HCT116 (cell line): ENCODE measurements at regions not wholly inside any gene's neighbourhood (a gene's known extent, or its start where the extent isn't known, plus 50 kb on each side); places are given as distances from the start of the nearest gene placed in this dataset.

Experiments used
- ATAC-seq: fragments of 200-7000 bp; cut with Tn5 transposase; 2 replicates; pipeline ENCODE4 v1.9.1; 2020; ENCODE audit warnings: mild to moderate bottlenecking, moderate library complexity
- BruUV-seq: library from RNA; stranded (reverse); fragments of 400-500 nt; replicated peaks from 2 replicates; lab custom pipeline; 2021; lab: Mats Ljungman, UMichigan
- CTCF ChIA-PET: fragments of 300-600 bp; sonication (Branson Sonifier 250); formaldehyde crosslinking; loops from one replicate; lab custom pipeline; 2021; ENCODE audit warnings: antibody characterized with exemption; lab: Charles Lee
- POLR2A ChIA-PET: fragments of 300-600, 350-600 bp; sonication (Branson Sonifier 250); formaldehyde crosslinking; loops from one replicate; lab custom pipeline; 2021; ENCODE audit warnings: antibody characterized with exemption; lab: Charles Lee
- RAD21 ChIA-PET, 2 experiments: fragments of 300-600 bp; sonication (Branson Sonifier 250); formaldehyde crosslinking; loops; one replicate each; lab custom pipeline; 2023; ENCODE audit warnings: low total read pairs in 2 of 2; ENCODE audit not compliant: uncharacterized antibody in 2 of 2, unreplicated experiment in 2 of 2, low non-redundant PET in 1 of 2; lab: Charles Lee
- DNase-seq: peaks from one replicate; pipeline ENCODE4 v3.0.0-alpha.2; 2010; ENCODE audit warnings: low read depth, low spot score
- H2AFZ ChIP-seq: fragments of 200-600 bp; shearing (Covaris generic), sonication (generic); 2 replicates; pipeline ENCODE4 v1.6.1; 2017; ENCODE audit warnings: low read depth, mixed run types, mixed read lengths, antibody characterized with exemption, low read length; ENCODE audit not compliant: poor library complexity, severe bottlenecking
- H3K27ac ChIP-seq: 2 replicates; pipeline ENCODE4 v1.5.1; 2012; ENCODE audit warnings: low read depth, low read length
- H3K27me3 ChIP-seq: fragments of 200-600 bp; sonication (generic); 2 replicates; pipeline ENCODE4 v1.6.1; 2016; ENCODE audit warnings: mixed run types, low read length, mixed read lengths; ENCODE audit not compliant: insufficient read depth
- H3K36me3 ChIP-seq, 2 experiments: fragments of 200-500 bp in 1 of 2; fragments of 200-600 bp in 1 of 2; sonication (Bioruptor generic) in 1 of 2; sonication (generic) in 1 of 2; 2 replicates each; pipeline versions ENCODE4 v1.5.1 to v1.6.1; 2014 to 2016; ENCODE audit warnings: low read length in 2 of 2, inconsistent platforms in 1 of 2, mixed read lengths in 1 of 2, mixed run types in 1 of 2; ENCODE audit not compliant: insufficient read depth in 2 of 2, control insufficient read depth in 1 of 2
- H3K4me1 ChIP-seq, 2 experiments: fragments of 200-600 bp in 1 of 2; sonication (generic) in 1 of 2; 2 replicates each; pipeline versions ENCODE4 v1.5.1 to v1.6.1; 2012 to 2017; ENCODE audit warnings: low read length in 2 of 2, inconsistent platforms in 1 of 2, mild to moderate bottlenecking in 1 of 2, mixed read lengths in 1 of 2, mixed run types in 1 of 2, moderate library complexity in 1 of 2; ENCODE audit not compliant: insufficient read depth in 2 of 2, control insufficient read depth in 1 of 2
- H3K4me2 ChIP-seq: fragments of 200-600 bp; sonication (generic); 2 replicates; pipeline ENCODE4 v1.6.1; 2017; ENCODE audit warnings: mixed run types, low read length, mixed read lengths
- H3K4me3 ChIP-seq, 2 experiments: fragments of 200-600 bp in 1 of 2; sonication (generic) in 1 of 2; replicated peaks in 1 of 2; 2 replicates each; pipeline ENCODE4 v1.5.1; 2011 to 2016; ENCODE audit warnings: low read length in 2 of 2, control low read depth in 1 of 2, low read depth in 1 of 2, mild to moderate bottlenecking in 1 of 2, mixed read lengths in 1 of 2, mixed run types in 1 of 2
- H3K79me2 ChIP-seq: fragments of 200-600 bp; sonication (generic); 2 replicates; pipeline ENCODE4 v1.6.1; 2017; ENCODE audit warnings: mild to moderate bottlenecking, mixed run types, low read length, moderate library complexity, mixed read lengths; ENCODE audit not compliant: insufficient read depth
- H3K9ac ChIP-seq: fragments of 200-600 bp; sonication (generic); 2 replicates; pipeline ENCODE4 v1.6.1; 2016; ENCODE audit warnings: low read length, mixed read lengths
- H3K9me2 ChIP-seq: fragments of 200-600 bp; sonication (generic), shearing (Covaris generic); 2 replicates; pipeline ENCODE4 v1.6.1; 2017; ENCODE audit warnings: mixed run types, mild to moderate bottlenecking, moderate library complexity; ENCODE audit not compliant: insufficient read depth
- H3K9me3 ChIP-seq, 2 experiments: fragments of 200-500 bp in 1 of 2; fragments of 200-600 bp in 1 of 2; sonication (Bioruptor generic) in 1 of 2; sonication (generic) in 1 of 2; 2 replicates each; pipeline ENCODE4 v1.6.1; 2014 to 2017; ENCODE audit warnings: low read length in 2 of 2, mixed read lengths in 2 of 2, inconsistent platforms in 1 of 2, low read depth in 1 of 2, mild to moderate bottlenecking in 1 of 2, mixed run types in 1 of 2, moderate library complexity in 1 of 2; ENCODE audit not compliant: control insufficient read depth in 1 of 2, insufficient read depth in 1 of 2
- H4K20me1 ChIP-seq: fragments of 200-600 bp; sonication (generic), shearing (Covaris generic); 2 replicates; pipeline ENCODE4 v1.6.1; 2017; ENCODE audit warnings: mixed run types, mild to moderate bottlenecking, moderate library complexity; ENCODE audit not compliant: insufficient read depth
- ATF3 ChIP-seq: IDR thresholded peaks from 2 replicates; pipeline ENCODE4 v1.6.1; 2012
- CBX3 ChIP-seq: IDR thresholded peaks from 2 replicates; pipeline ENCODE4 v1.6.1; 2012; ENCODE audit warnings: low read depth
- CEBPB ChIP-seq: IDR thresholded peaks from 2 replicates; pipeline ENCODE4 v1.6.1; 2012; ENCODE audit warnings: low read depth
- CTCF ChIP-seq, 3 experiments: fragments of 200-600 bp in 1 of 3; sonication (generic) in 1 of 3; IDR thresholded peaks in 2 of 3; conservative IDR thresholded peaks in 1 of 3; 2 replicates each; pipeline ENCODE4 v1.5.1; 2012 to 2017; ENCODE audit warnings: low read depth in 2 of 3, low read length in 2 of 3, antibody characterized with exemption in 1 of 3, borderline replicate concordance in 1 of 3, control low read depth in 1 of 3, mild to moderate bottlenecking in 1 of 3, mixed read lengths in 1 of 3, mixed run types in 1 of 3, moderate library complexity in 1 of 3; ENCODE audit not compliant: insufficient read depth in 1 of 3
- EZH2phosphoT487 ChIP-seq: fragments of 200-600 bp; IDR thresholded peaks from 2 replicates; pipeline ENCODE4 v1.6.1; 2018; ENCODE audit warnings: antibody characterized with exemption, borderline replicate concordance
- FOSL1 ChIP-seq: IDR thresholded peaks from 2 replicates; pipeline ENCODE4 v1.6.1; 2012; ENCODE audit warnings: low read depth
- POLR2A ChIP-seq: IDR thresholded peaks from 2 replicates; pipeline ENCODE4 v1.7.0; 2011; ENCODE audit warnings: borderline replicate concordance; ENCODE audit not compliant: insufficient read depth, insufficient read length; ENCODE audit errors: extremely low read depth
- POLR2AphosphoS5 ChIP-seq: IDR thresholded peaks from 2 replicates; pipeline ENCODE4 v1.6.1; 2011; ENCODE audit warnings: mild to moderate bottlenecking, low read depth, low read length, moderate library complexity
- RAD21 ChIP-seq: IDR thresholded peaks from 2 replicates; pipeline ENCODE4 v1.6.1; 2012; ENCODE audit warnings: low read depth, mild to moderate bottlenecking
- TCF7L2 ChIP-seq: IDR thresholded peaks from 2 replicates; pipeline ENCODE4 v1.7.0; 2011; ENCODE audit warnings: borderline replicate concordance, inconsistent platforms; ENCODE audit not compliant: insufficient read depth, insufficient read length; ENCODE audit errors: extremely low read depth
- YY1 ChIP-seq: IDR thresholded peaks from 2 replicates; pipeline ENCODE4 v1.6.1; 2011; ENCODE audit warnings: low read length, low read depth, moderate library complexity, mild to moderate bottlenecking; ENCODE audit not compliant: insufficient replicate concordance; ENCODE audit errors: extremely low read depth
- ZBTB33 ChIP-seq: IDR thresholded peaks from 2 replicates; pipeline ENCODE4 v1.6.1; 2011; ENCODE audit warnings: mild to moderate bottlenecking, low read length, moderate library complexity; ENCODE audit not compliant: insufficient replicate concordance; ENCODE audit errors: extremely low read depth
- ZFX ChIP-seq: fragments of 450-650 bp; IDR thresholded peaks from 2 replicates; pipeline ENCODE4 v1.6.1; 2017
- intact Hi-C: fragments of 100-400 bp; cut with micrococcal nuclease; formaldehyde crosslinking; loops from 2 replicates; pipeline ENCODE4 v1.10.0; 2022

GRCh38 chr3:118102737-118103136 lies 931.9 kb downstream of the IGSF11 start:
- TF ChIP-seq POLR2A (no peak), ZBTB33 (no peak), TCF7L2 (no peak), FOSL1 (no peak), ATF3 (no peak), ZFX (no peak), RAD21 (no peak), EZH2phosphoT487 (no peak), POLR2AphosphoS5 (no peak), CEBPB (no peak), CBX3 (no peak), CTCF (IDR thresholded peaks at IDR 0.05 in 2 of 3, conservative IDR thresholded peaks at IDR 0.05 in 1 of 3; ENCODE audit: borderline replicate concordance in 1 of 3, insufficient read depth in 1 of 3, low read depth in 2 of 3, low read length in 2 of 3) (no peak), YY1 (no peak)
- TF ChIP-seq, all 23 proteins: peak for 0
- no peak for DNase-seq
- ChIA-PET POLR2A (no interaction called here), CTCF (no interaction called here), RAD21 (no interaction called here)
- no TSS peak for BruUV-seq
- no peak for ATAC-seq
- H3K9me2 ChIP-seq, result no peaks in the 10 kb centered on the region
- no peak overlapping the region for H3K4me3 ChIP-seq
- no peaks in the 10 kb centered on the region for H3K36me3 ChIP-seq
- no peaks in the 10 kb centered on the region for H3K9me3 ChIP-seq
- no peaks in the 10 kb centered on the region for H3K27me3 ChIP-seq
- no peaks in the 10 kb centered on the region for H3K4me1 ChIP-seq
- intact Hi-C loops, result no loop called here
- H3K27ac ChIP-seq, result no peak overlapping the region
- no peaks in the 10 kb centered on the region for H4K20me1 ChIP-seq
- no peaks in the 10 kb centered on the region for H3K79me2 ChIP-seq
- H3K4me2 ChIP-seq, result no peak overlapping the region
- H3K9ac ChIP-seq, result no peak overlapping the region
- H2AFZ ChIP-seq, result no peak overlapping the region
